H1 (cell line): ENCODE measurements at regions not wholly inside any gene's neighbourhood (a gene's known extent, or its start where the extent isn't known, plus 50 kb on each side); places are given as distances from the start of the nearest gene placed in this dataset.

Source experiments
- CTCF ChIA-PET: fragments of 300-600 bp; sonication (Branson Sonifier 250); formaldehyde crosslinking; loops from one replicate; lab custom pipeline; 2021; ENCODE audit not compliant: partially characterized antibody; lab: Charles Lee
- POLR2A ChIA-PET: fragments of 300-600 bp; sonication (Branson Sonifier 250); formaldehyde crosslinking; loops from one replicate; lab custom pipeline; 2021; ENCODE audit warnings: inconsistent platforms; ENCODE audit not compliant: partially characterized antibody; lab: Charles Lee
- DNase-seq, 2 experiments: peaks; one replicate each; pipeline versions ENCODE4 v3.0.0 to v3.0.0-alpha.2; 2010 to 2022; ENCODE audit warnings: low spot score in 2 of 2, low read depth in 1 of 2, mixed read lengths in 1 of 2
- FAIRE-seq: peaks from 2 replicates; lab custom pipeline; 2011; peaks lifted over from hg19 to GRCh38; lab: Jason Lieb, UNC
- H2AFZ ChIP-seq: 2 replicates; pipeline ENCODE4 v1.8.1; 2012; ENCODE audit warnings: low read length, inconsistent platforms
- H2AK5ac ChIP-seq: 2 replicates; pipeline ENCODE4 v1.6.1; 2013; ENCODE audit warnings: low read depth, low read length
- H2BK120ac ChIP-seq: replicated peaks from 2 replicates; pipeline ENCODE3; 2013; ENCODE audit warnings: low read depth, low read length, inconsistent platforms
- H2BK12ac ChIP-seq: 2 replicates; pipeline ENCODE4 v1.6.1; 2013; ENCODE audit warnings: low read depth, low read length
- H2BK15ac ChIP-seq: 2 replicates; pipeline ENCODE4 v1.6.1; 2013; ENCODE audit warnings: low read length
- H2BK20ac ChIP-seq: 2 replicates; pipeline ENCODE4 v1.6.1; 2013; ENCODE audit warnings: low read length
- H2BK5ac ChIP-seq: 2 replicates; pipeline ENCODE4 v1.6.1; 2013; ENCODE audit warnings: low read depth, low read length
- H3K14ac ChIP-seq: 2 replicates; pipeline ENCODE4 v1.6.1; 2013; ENCODE audit warnings: inconsistent platforms; ENCODE audit not compliant: insufficient read length
- H3K18ac ChIP-seq: 2 replicates; pipeline ENCODE4 v1.6.1; 2013; ENCODE audit warnings: low read length; ENCODE audit errors: extremely low read depth
- H3K23ac ChIP-seq: 2 replicates; pipeline ENCODE4 v1.6.1; 2013; ENCODE audit warnings: inconsistent platforms; ENCODE audit not compliant: insufficient read length
- H3K23me2 ChIP-seq: 2 replicates; pipeline ENCODE4 v1.6.1; 2013; ENCODE audit warnings: low read depth, low read length
- H3K27ac ChIP-seq: 2 replicates; pipeline ENCODE4 v1.6.1; 2011; ENCODE audit warnings: low read depth, low read length, inconsistent platforms
- H3K27me3 ChIP-seq, 4 experiments: replicated peaks in 1 of 4; 1 replicate in 1 of 4; 2 replicates in 3 of 4; pipeline versions ENCODE4 v1.6.1 to v1.8.1; 2011 to 2013; ENCODE audit warnings: low read length in 3 of 4, mild to moderate bottlenecking in 3 of 4, inconsistent platforms in 2 of 4, mixed read lengths in 2 of 4, moderate library complexity in 1 of 4; ENCODE audit not compliant: control insufficient read depth in 3 of 4, insufficient read depth in 3 of 4; ENCODE audit errors: extremely low read depth in 1 of 4
- H3K36me3 ChIP-seq, 4 experiments: 2 replicates each; pipeline versions ENCODE4 v1.6.1 to v1.8.1; 2011 to 2013; ENCODE audit warnings: mild to moderate bottlenecking in 4 of 4, low read length in 3 of 4, moderate library complexity in 2 of 4, control low read depth in 1 of 4, inconsistent platforms in 1 of 4; ENCODE audit not compliant: insufficient read depth in 4 of 4, control insufficient read depth in 2 of 4
- H3K4ac ChIP-seq: replicated peaks from 2 replicates; pipeline ENCODE3; 2013; ENCODE audit warnings: low read length, low read depth, mixed read lengths, inconsistent platforms; ENCODE audit not compliant: insufficient read length
- H3K4me1 ChIP-seq, 4 experiments: replicated peaks in 1 of 4; 1 replicate in 1 of 4; 2 replicates in 3 of 4; pipeline versions ENCODE4 v1.6.1 to v1.8.1; 2011 to 2013; ENCODE audit warnings: low read length in 3 of 4, inconsistent platforms in 2 of 4, mixed read lengths in 1 of 4; ENCODE audit not compliant: insufficient read depth in 4 of 4, control insufficient read depth in 3 of 4
- H3K4me2 ChIP-seq, 2 experiments: 2 replicates each; pipeline versions ENCODE4 v1.6.1 to v1.8.1; 2011 to 2013; ENCODE audit warnings: low read depth in 2 of 2, low read length in 2 of 2, control low read depth in 1 of 2, inconsistent platforms in 1 of 2, mild to moderate bottlenecking in 1 of 2; ENCODE audit not compliant: insufficient read depth in 1 of 2
- H3K4me3 ChIP-seq, 4 experiments: fragments of 200-600, 300-600 bp in 1 of 4; sonication (generic), shearing (Covaris generic), sonication (Bioruptor Twin) in 1 of 4; 2 replicates each; pipeline versions ENCODE4 v1.5.1 to v1.8.1; 2011 to 2016; ENCODE audit warnings: low read length in 4 of 4, low read depth in 3 of 4, control low read depth in 2 of 4, inconsistent platforms in 2 of 4, mild to moderate bottlenecking in 2 of 4, mixed read lengths in 1 of 4, moderate library complexity in 1 of 4; ENCODE audit not compliant: insufficient read depth in 2 of 4; ENCODE audit errors: extremely low read depth in 1 of 4
- H3K56ac ChIP-seq: replicated peaks from 2 replicates; pipeline ENCODE3; 2013; ENCODE audit warnings: low read depth, mild to moderate bottlenecking, mixed read lengths, low read length, inconsistent platforms; ENCODE audit not compliant: insufficient read length
- H3K79me1 ChIP-seq: 2 replicates; pipeline ENCODE4 v1.6.1; 2013; ENCODE audit warnings: low read depth, low read length, control low read depth
- H3K79me2 ChIP-seq, 2 experiments: 2 replicates each; pipeline versions ENCODE4 v1.6.1 to v1.8.1; 2012 to 2013; ENCODE audit warnings: low read length in 2 of 2, mild to moderate bottlenecking in 2 of 2, inconsistent platforms in 1 of 2; ENCODE audit not compliant: insufficient read depth in 2 of 2, control insufficient read depth in 1 of 2
- H3K9ac ChIP-seq, 4 experiments: replicated peaks in 1 of 4; 1 replicate in 1 of 4; 2 replicates in 3 of 4; pipeline versions ENCODE4 v1.6.1 to v1.8.1; 2011 to 2013; ENCODE audit warnings: low read depth in 3 of 4, low read length in 3 of 4, control low read depth in 2 of 4, mild to moderate bottlenecking in 2 of 4, moderate library complexity in 2 of 4, inconsistent platforms in 1 of 4; ENCODE audit errors: extremely low read depth in 1 of 4
- H3K9me3 ChIP-seq, 2 experiments: 2 replicates each; pipeline versions ENCODE4 v1.6.1 to v1.8.1; 2012 to 2013; ENCODE audit warnings: mild to moderate bottlenecking in 2 of 2, moderate library complexity in 2 of 2, control low read depth in 1 of 2, inconsistent platforms in 1 of 2, low read depth in 1 of 2, low read length in 1 of 2, mixed read lengths in 1 of 2; ENCODE audit not compliant: insufficient read depth in 2 of 2
- H4K20me1 ChIP-seq, 2 experiments: replicated peaks in 1 of 2; 2 replicates each; pipeline versions ENCODE3 to v1.8.1; 2011 to 2013; ENCODE audit warnings: inconsistent platforms in 2 of 2, low read length in 2 of 2, mild to moderate bottlenecking in 1 of 2; ENCODE audit not compliant: insufficient read depth in 2 of 2, control insufficient read depth in 1 of 2
- H4K5ac ChIP-seq: 2 replicates; pipeline ENCODE4 v1.6.1; 2013; ENCODE audit warnings: low read length, low read depth, mixed read lengths, inconsistent platforms; ENCODE audit not compliant: insufficient read length
- H4K8ac ChIP-seq: 2 replicates; pipeline ENCODE4 v1.8.0; 2013; ENCODE audit warnings: mild to moderate bottlenecking, moderate library complexity, low read length, inconsistent platforms; ENCODE audit not compliant: insufficient read depth; ENCODE audit errors: extremely low read depth
- H4K91ac ChIP-seq: replicated peaks from 2 replicates; pipeline ENCODE3; 2013; ENCODE audit warnings: low read length, mixed read lengths, inconsistent platforms; ENCODE audit not compliant: insufficient read length
- HDAC2 ChIP-seq, 2 experiments: fragments of 300-600 bp in 1 of 2; sonication (generic) in 1 of 2; IDR thresholded peaks; 2 replicates each; pipeline ENCODE4 v1.6.1; 2011 to 2012; ENCODE audit warnings: low read depth in 2 of 2, low read length in 2 of 2, mild to moderate bottlenecking in 2 of 2, moderate library complexity in 2 of 2, borderline replicate concordance in 1 of 2, inconsistent platforms in 1 of 2
- JUN ChIP-seq: IDR thresholded peaks from 2 replicates; pipeline ENCODE4 v1.6.1; 2011; ENCODE audit warnings: low read depth, mild to moderate bottlenecking, improper control_type of control experiment, low read length
- KDM5A ChIP-seq: fragments of 200-600 bp; IDR thresholded peaks from 2 replicates; pipeline ENCODE4 v1.7.1; 2012; ENCODE audit warnings: mild to moderate bottlenecking, low read length, inconsistent platforms, mixed read lengths
- RAD21 ChIP-seq, 2 experiments: IDR thresholded peaks in 1 of 2; conservative IDR thresholded peaks in 1 of 2; 2 replicates each; pipeline ENCODE4 v1.6.1; 2011; ENCODE audit warnings: low read depth in 2 of 2, low read length in 2 of 2, improper control_type of control experiment in 1 of 2, inconsistent platforms in 1 of 2, mild to moderate bottlenecking in 1 of 2, moderate library complexity in 1 of 2
- SP4 ChIP-seq: IDR thresholded peaks from 2 replicates; pipeline ENCODE4 v1.6.1; 2012; ENCODE audit warnings: low read length, inconsistent platforms
- TAF1 ChIP-seq: IDR thresholded peaks from 2 replicates; pipeline ENCODE4 v1.6.1; 2011; ENCODE audit warnings: mild to moderate bottlenecking, low read depth, low read length
- TEAD4 ChIP-seq: IDR thresholded peaks from 2 replicates; pipeline ENCODE4 v1.6.1; 2012; ENCODE audit warnings: low read depth, low read length, inconsistent platforms, mixed read lengths
- WGBS, 2 experiments: shearing (Covaris generic) in 1 of 2; methylation state at CpG; one replicate each; pipeline versions ENCODE4 v1.1.6 to v1.1.7; 2013 to 2015; ENCODE audit warnings: low lambda C conversion rate in 2 of 2, mixed read lengths in 2 of 2, inconsistent platforms in 1 of 2, low coverage in 1 of 2, missing lambda C conversion rate in 1 of 2; ENCODE audit not compliant: insufficient replicate concordance in 2 of 2, insufficient coverage in 1 of 2, insufficient read length in 1 of 2; ENCODE audit errors: extremely low coverage in 1 of 2, missing lambda C conversion rate in 1 of 2; 5-methylcytosine and 5-hydroxymethylcytosine counted together

- Histone ChIP-seq H3K9ac (no peak overlapping the region), H3K27me3 (no peaks in the 10 kb centered on the region), H3K14ac (no peak overlapping the region), H4K20me1 (no peaks in the 10 kb centered on the region), H3K36me3 (no peaks in the 10 kb centered on the region), H3K4me1 (0 out of 7 replicates have a peak, but pooled peaks cover 0 to 2% (median 0%) of the 10 kb centered on the region in 4 experiments), H3K18ac (no peak overlapping the region), H2BK120ac (no peak overlapping the region), H3K23ac (no peak overlapping the region), H3K4me2 (no peak overlapping the region), H4K5ac (no peak overlapping the region), H3K9me3 (no peaks in the 10 kb centered on the region), H4K91ac (no peak overlapping the region), H3K27ac (no peak overlapping the region), H4K8ac (no peak overlapping the region), H2BK5ac (no peak overlapping the region), H3K79me2 (no peaks in the 10 kb centered on the region), H3K79me1 (no peaks in the 10 kb centered on the region), H3K4ac (no peak overlapping the region), H2BK20ac (no peak overlapping the region), H2BK15ac (no peak overlapping the region), H2AK5ac (no peak overlapping the region), H3K23me2 (no peaks in the 10 kb centered on the region), H2AFZ (no peak overlapping the region), H2BK12ac (no peak overlapping the region), H3K56ac (no peak overlapping the region), H3K4me3 (no peak overlapping the region)
- DNase-seq (no peak), FAIRE-seq (no peak)
- POLR2A ChIA-PET: no interaction called here
- CTCF ChIA-PET: interaction anchor here (0.6 to 1.0 kb wide), 3 partner anchors 83 to 1388 kb away, joined by 3 to 4 read pairs (median 4); no protein-coding TSS in a partner anchor
- WGBS, 2 experiments: 93% methylated on average over 3 of the region's 3 CpGs; no CpG with 5 or more reads in 1 of the 2 experiments
- TF ChIP-seq TEAD4 (no peak), HDAC2 (IDR thresholded peaks at IDR 0.05; ENCODE audit: borderline replicate concordance in 1 of 2, low read depth in 2 of 2, low read length in 2 of 2) (no peak), RAD21 (IDR thresholded peaks at IDR 0.05 in 1 of 2, conservative IDR thresholded peaks at IDR 0.05 in 1 of 2; ENCODE audit: low read depth in 2 of 2, low read length in 2 of 2) (no peak), JUN (no peak), KDM5A (no peak), TAF1 (no peak), SP4 (no peak)
Measured at GRCh38 chr7:118076564-118076963, 107.4 kb upstream of the LSM8 start.
